Spleen (tissue), 7 donors: ENCODE measurements at regions not wholly inside any gene's neighbourhood (a gene's known extent, or its start where the extent isn't known, plus 50 kb on each side); places are given as distances from the start of the nearest gene placed in this dataset.

Source experiments
- CTCF ChIP-seq, 11 experiments: fragments of 200-600 bp in 7 of 11; fragments of 450-650 bp in 4 of 11; sonication (generic) in 4 of 11; IDR thresholded peaks in 8 of 11; conservative IDR thresholded peaks in 3 of 11; 1 replicate in 7 of 11; 2 replicates in 4 of 11; pipeline versions ENCODE4 v1.4.0 to v1.8.0; 2016 to 2021; ENCODE audit warnings: antibody characterized with exemption in 11 of 11, inconsistent platforms in 4 of 11, mild to moderate bottlenecking in 1 of 11
- POLR2A ChIP-seq, 3 donors: fragments of 450-650 bp; IDR thresholded peaks; one replicate each; pipeline ENCODE4 v1.5.1; 2017; ENCODE audit warnings: antibody characterized with exemption in 3 of 3, mild to moderate bottlenecking in 1 of 3
- POLR2AphosphoS5 ChIP-seq, 3 donors: sonication (generic); formaldehyde crosslinking; IDR thresholded peaks; one replicate each; pipeline ENCODE4 v1.5.1; 2017; ENCODE audit warnings: antibody characterized with exemption in 3 of 3
- donor health status: DM: no; HTN: no; CAD: no; lungs with moderate emphysema.
- donor health status: DM: no; HTN: no; CAD: no.
- donor health status: DM: no; HTN: no; CAD: no.

- TF ChIP-seq CTCF (IDR thresholded peaks at IDR 0.05 in 8 of 11, conservative IDR thresholded peaks at IDR 0.05 in 3 of 11) (no peak), POLR2AphosphoS5 (IDR thresholded peaks at IDR 0.05) (no peak), POLR2A (IDR thresholded peaks at IDR 0.05) (no peak)
Measured at GRCh38 chr1:201631037-201631436, 92.1 kb downstream of the NAV1 start.
